Renal cortical epithelial cell (primary cell): ENCODE measurements at regions not wholly inside any gene's neighbourhood (a gene's known extent, or its start where the extent isn't known, plus 50 kb on each side); places are given as distances from the start of the nearest gene placed in this dataset.
A peak's percentile ranks its signal among the peaks of the same experiment; 100 is the strongest.

ENCODE experiments used
- DNase-seq: peaks from one replicate; pipeline ENCODE4 v3.0.0-alpha.2; 2011; ENCODE audit warnings: low read depth

- no peak for DNase-seq
Measured at GRCh38 chr10:113967126-113967525, 76.5 kb upstream of the ADRB1 start.

GRCh38 chr10:113970641-113971040, 73.0 kb upstream of the ADRB1 start:
- DNase-seq, result no peak

GRCh38 chr10:113971349-113971973, 72.2 kb upstream of the ADRB1 start:
- no peak for DNase-seq

GRCh38 chr10:113977174-113977573, 66.5 kb upstream of the ADRB1 start:
- no peak for DNase-seq

- no peak for DNase-seq
Measured at GRCh38 chr10:113978802-113979201, 64.9 kb upstream of the ADRB1 start.

- DNase-seq, result no peak
Measured at GRCh38 chr10:113979409-113979808, 64.3 kb upstream of the ADRB1 start.

- DNase-seq, result no peak
Measured at GRCh38 chr10:113980408-113981087, 63.1 kb upstream of the ADRB1 start.

GRCh38 chr10:113982296-113982695, 61.4 kb upstream of the ADRB1 start:
- no peak for DNase-seq

- peak; percentile 40 for DNase-seq
Measured at GRCh38 chr10:113982769-113983168, 60.9 kb upstream of the ADRB1 start.

- no peak for DNase-seq
Measured at GRCh38 chr10:113983552-113983951, 60.1 kb upstream of the ADRB1 start.

- no peak for DNase-seq
Measured at GRCh38 chr10:113985297-113985844, 58.3 kb upstream of the ADRB1 start.

- no peak for DNase-seq
Measured at GRCh38 chr10:113986316-113986715, 57.4 kb upstream of the ADRB1 start.

GRCh38 chr10:113987156-113987555, 56.5 kb upstream of the ADRB1 start:
- no peak for DNase-seq

- peak; percentile 16 for DNase-seq
Measured at GRCh38 chr10:113987805-113988204, 55.9 kb upstream of the ADRB1 start.

GRCh38 chr10:113988535-113988934, 55.1 kb upstream of the ADRB1 start:
- DNase-seq, result no peak

- DNase-seq, result no peak
Measured at GRCh38 chr10:113991091-113991860, 52.4 kb upstream of the ADRB1 start.

- no peak for DNase-seq
Measured at GRCh38 chr10:113992471-113993011, 51.1 kb upstream of the ADRB1 start.

- DNase-seq, result no peak
Measured at GRCh38 chr10:113993489-113993991, 50.1 kb upstream of the ADRB1 start.
